GM18505 (cell line): ENCODE measurements at regions not wholly inside any gene's neighbourhood (a gene's known extent, or its start where the extent isn't known, plus 50 kb on each side); places are given as distances from the start of the nearest gene placed in this dataset.
"Not testable (repeated sequence)": the region's sequence is repeated elsewhere in the genome, so short reads cannot be mapped to it uniquely, and the experiment has no call there.

Experiments
- ATAC-seq: cut with Tn5 transposase; IDR thresholded peaks from one replicate; pipeline ENCODE4 v1.9.1; 2021; ENCODE audit not compliant: unreplicated experiment
- POLR2A ChIP-seq: IDR thresholded peaks from 4 replicates; pipeline ENCODE4 v1.6.1; 2011; ENCODE audit warnings: borderline replicate concordance; ENCODE audit not compliant: insufficient read depth, insufficient read length; ENCODE audit errors: extremely low read depth

DNA sequence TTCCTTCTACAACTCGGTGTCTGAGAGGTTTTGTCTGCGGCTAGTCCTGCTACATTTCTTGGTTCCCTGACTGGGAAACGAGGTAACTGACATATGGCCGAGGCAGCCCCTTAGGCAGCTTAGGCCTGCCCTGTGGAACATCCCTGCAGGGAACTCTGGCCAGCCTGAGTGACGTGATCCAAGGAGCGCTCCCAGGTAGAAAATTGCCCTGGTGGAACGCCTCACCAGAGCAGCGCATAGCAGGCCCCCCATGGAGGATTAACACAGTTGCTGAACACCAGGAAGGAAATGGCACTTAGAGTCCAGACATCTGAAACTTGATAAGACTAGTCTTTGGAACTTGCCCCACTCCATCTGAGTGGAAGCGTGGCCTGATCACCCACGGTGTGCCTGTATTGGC, 837.4 kb upstream of the NDST4 start:
- no peak for ATAC-seq
- no peak for TF ChIP-seq POLR2A

DNA sequence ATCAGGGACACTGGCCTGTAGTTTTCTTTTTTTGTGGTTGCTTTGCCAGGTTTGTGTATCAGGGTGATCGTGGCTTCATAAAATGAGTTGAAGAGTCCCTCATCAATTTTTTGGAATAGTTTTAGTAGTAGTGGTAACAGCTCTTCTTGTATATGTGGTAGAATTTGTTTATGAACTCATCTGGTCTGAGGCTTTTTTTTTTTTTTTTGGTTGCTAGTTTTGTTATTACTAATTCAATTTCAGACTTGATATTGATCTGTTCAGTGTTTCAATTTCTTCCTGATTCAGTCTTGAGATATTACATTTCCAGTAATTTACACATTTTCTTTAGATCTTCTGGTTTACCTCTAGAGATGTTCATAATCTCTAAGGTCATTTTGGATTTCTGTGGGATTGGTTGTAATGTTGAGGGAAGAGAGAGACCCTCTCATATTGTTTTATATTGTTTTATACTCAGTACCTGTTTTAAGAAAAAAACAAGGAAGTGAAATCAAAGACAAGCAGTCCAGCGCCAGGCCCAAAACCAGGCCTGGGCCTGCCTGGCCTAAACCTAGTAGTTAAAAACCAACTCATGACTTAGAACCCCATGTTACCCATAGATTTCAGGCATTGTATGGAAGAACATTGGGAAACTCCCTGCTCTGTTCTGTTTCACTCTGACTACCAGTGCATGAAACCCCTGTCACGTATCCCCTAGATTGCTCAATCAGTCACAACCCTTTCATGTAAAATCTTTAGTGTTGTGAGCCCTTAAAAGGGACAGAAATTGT, 836.7 kb upstream of the NDST4 start:
- ATAC-seq: not testable (repeated sequence)

- ATAC-seq: no peak
- TF ChIP-seq POLR2A: no peak
Measured at GRCh38 chr4:115945026-115945425, 831.6 kb upstream of the NDST4 start.

DNA sequence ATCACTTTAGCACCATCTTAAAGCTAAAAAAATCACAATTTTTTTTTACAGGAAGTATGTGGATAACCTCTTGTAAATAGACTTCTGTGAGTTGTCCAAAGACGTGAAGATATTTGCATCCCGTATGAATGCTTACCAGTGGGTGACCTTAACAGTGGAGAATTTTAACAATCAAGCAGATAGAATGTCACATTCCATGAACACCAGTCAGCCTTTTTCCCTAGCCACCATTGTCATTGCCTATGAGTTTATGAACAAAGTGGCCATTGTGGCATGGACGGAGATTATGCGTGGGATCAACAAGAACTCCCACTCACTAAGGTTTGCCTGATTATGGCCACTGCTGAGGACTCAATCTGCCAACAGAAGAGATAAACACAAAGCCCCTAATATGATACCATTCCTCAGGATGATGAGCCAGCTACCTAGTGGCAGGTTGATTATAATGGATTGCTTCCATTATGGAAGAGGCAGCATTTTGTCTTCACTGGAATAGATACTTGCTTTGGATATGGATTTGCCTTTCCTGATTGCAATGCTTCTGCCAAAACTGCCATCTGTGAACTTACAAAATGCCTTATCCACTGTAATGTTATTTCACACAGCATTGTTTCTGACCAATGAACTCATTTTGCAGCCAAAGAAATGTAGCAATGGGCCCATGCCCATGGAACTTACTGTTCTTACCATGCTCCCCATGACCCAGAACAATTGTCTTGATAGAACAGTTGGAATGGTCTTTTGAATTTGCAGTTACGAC, 830.9 kb upstream of the NDST4 start:
- ATAC-seq: no peak
- TF ChIP-seq POLR2A: no peak

- no peak for TF ChIP-seq POLR2A
- ATAC-seq: no peak
Measured at GRCh38 chr4:115938764-115939443, 825.5 kb upstream of the NDST4 start.

- ATAC-seq: no peak
- no peak for TF ChIP-seq POLR2A
Measured at GRCh38 chr4:115929373-115929772, 816.0 kb upstream of the NDST4 start.

GRCh38 chr4:115927382-115927781, 814.0 kb upstream of the NDST4 start:
- no peak for TF ChIP-seq POLR2A
- ATAC-seq: no peak

GRCh38 chr4:115923152-115923551, 809.7 kb upstream of the NDST4 start:
- TF ChIP-seq POLR2A: no peak
- no peak for ATAC-seq

DNA sequence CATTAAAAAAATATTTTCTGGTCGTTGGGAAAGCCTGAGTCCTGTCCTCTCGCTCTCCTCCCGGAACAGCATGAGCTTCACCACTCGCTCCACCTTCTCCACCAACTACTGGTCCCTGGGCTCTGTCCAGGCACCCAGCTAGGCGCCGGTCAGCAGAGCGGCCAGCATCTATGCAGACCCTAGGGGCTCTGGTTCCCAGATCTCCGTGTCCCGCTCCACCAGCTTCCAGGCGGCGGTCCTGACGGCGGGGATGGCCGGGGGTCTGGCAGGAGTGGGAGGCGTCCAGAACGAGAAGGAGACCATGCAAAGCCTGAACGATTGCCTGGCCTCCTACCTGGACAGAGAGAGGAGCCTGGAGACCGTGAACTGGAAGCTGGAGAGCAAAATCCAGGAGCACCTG, 807.2 kb upstream of the NDST4 start:
- ATAC-seq: no peak
- TF ChIP-seq POLR2A: no peak

DNA sequence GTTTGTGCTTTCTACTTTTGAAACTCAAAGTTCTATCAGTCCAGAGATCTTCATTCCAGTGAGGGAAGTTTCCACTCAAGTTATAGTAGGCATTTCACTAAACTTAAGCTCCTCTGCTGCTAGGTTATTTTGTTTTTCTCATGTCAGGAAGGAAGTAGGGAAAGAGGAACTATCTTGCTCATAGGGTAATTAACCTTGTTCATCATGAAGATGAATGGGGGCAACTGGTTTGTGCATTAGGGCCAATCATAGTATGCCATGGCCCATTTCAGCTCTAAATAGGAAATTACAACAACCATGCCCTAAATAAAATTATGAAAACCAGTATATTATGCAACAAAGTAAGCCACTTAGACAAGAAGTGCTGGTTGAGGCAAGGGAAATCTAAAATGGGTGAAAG, 804.7 kb upstream of the NDST4 start:
- TF ChIP-seq POLR2A: no peak
- ATAC-seq: no peak

DNA sequence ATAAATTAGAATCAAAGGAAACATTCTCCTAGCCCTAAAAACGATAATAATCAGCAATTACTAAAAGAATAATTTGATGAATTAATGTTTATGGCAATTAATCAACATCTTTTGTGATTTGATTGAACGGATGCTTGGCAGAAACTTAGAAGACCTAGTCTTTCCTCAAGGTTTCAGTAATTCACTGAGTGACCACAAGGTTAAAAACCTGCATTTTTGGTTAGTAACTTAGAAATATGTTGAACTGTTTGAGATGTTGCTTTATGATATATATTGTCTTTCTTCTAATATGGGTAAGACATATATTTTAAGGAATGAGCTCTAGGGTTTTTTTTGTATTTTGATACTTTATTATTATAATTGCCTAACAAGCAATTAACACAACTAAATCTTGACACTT, 793.0 kb upstream of the NDST4 start:
- no peak for TF ChIP-seq POLR2A
- no peak for ATAC-seq

DNA sequence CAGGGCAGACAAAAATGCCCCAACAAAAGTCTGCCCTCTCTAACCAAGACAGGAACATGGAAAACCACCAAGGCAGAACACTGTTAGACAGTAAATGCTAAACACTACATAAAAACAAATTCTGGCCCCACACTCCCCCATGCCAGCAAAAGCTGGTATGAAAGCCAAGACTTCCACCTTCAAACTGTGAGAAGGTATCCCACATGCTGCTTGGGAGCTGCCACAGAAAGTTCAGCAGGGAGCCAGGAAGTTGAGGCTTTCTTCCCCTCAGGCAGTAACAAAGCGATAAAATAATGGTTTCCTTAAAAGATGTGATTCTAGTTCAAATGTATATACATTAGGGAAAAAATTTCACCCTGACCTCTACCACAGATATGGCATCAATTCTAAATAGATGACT, 770.4 kb upstream of the NDST4 start:
- no peak for TF ChIP-seq POLR2A
- ATAC-seq: no peak

DNA sequence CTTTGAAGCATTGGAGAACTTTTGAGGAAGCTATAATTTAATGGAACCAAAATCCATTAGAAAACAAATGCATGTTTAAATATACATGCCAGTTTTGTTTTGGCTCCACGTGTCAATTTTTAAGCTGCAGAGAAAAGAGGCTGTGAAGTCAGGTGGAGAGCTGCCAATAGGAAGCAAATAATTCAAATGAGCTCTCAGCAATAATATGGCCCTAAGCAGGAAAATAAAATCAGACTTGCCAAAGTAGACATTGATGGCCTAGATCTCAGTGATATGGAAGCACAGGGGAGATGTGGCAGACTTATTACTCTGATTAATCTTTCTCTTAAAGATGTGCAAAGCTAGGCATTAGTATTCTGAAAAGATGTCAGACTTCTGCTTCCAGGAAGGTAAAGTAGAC, 769.8 kb upstream of the NDST4 start:
- no peak for TF ChIP-seq POLR2A
- no peak for ATAC-seq

DNA sequence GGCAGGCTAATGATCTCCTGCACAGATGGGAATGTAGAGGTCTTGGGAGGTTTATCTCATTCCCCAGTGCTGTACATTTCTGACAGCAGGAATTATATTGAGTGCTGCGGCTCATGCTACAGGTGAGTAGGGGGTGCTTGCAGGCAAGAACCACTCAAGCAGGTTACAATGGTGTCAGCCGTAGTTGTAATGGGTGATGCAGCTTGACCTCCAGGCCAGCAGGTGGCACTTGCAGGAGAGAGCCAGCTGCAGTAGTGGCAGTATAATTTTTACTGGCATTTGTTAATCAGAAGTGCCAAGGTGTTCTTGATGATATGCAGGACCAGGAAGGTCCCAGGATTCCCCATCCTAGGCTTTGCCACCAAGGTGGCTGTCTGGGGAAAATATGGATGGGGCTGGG, 759.6 kb upstream of the NDST4 start:
- TF ChIP-seq POLR2A: no peak
- no peak for ATAC-seq
